ELR (cell line): ENCODE measurements at regions not wholly inside any gene's neighbourhood (a gene's known extent, or its start where the extent isn't known, plus 50 kb on each side); places are given as distances from the start of the nearest gene placed in this dataset.

ENCODE experiments used
- DNase-seq: peaks from one replicate; pipeline ENCODE4 v3.0.0-alpha.2; 2015; ENCODE audit warnings: low read depth

DNA sequence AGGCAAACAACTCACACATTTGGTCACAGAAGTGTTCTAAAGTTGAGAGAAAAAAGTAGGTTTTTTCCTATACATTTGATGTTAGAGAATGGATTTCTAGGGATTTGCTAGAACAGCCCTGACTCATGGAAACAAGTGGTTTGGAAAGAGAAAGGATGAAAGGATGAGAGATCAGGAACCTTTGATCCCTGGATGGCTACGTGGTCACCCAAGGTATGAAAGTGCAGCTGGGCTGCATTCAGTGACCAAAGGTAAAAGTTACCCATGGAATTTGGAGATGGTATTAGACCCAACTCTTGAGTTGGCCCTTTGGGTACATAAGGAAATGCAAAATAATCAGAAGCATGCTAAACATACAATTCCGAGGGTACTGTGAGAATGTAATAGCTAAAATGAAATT is 61.3 kb upstream of the SPIN1 start:
- DNase-seq, result no peak

DNA sequence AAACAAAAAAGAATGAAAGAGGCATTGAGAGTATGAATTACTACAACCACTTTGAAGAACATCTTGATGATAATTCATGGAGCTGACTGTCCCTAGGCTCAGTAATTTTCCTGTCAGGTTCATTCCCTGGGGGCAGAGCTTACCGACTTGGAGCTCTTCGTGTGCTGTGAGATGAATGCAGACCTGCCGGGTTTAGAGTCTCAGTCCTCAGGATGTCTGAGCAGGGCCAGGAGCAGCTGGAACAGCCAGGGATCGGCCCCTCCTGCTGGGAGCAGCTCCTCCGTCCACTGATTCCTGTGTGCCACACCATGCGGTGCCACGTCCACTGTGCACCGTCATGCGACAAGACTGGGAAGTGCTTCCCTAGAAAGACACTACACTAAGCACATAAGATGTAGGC is 62.2 kb upstream of the SPIN1 start:
- no peak for DNase-seq

DNA sequence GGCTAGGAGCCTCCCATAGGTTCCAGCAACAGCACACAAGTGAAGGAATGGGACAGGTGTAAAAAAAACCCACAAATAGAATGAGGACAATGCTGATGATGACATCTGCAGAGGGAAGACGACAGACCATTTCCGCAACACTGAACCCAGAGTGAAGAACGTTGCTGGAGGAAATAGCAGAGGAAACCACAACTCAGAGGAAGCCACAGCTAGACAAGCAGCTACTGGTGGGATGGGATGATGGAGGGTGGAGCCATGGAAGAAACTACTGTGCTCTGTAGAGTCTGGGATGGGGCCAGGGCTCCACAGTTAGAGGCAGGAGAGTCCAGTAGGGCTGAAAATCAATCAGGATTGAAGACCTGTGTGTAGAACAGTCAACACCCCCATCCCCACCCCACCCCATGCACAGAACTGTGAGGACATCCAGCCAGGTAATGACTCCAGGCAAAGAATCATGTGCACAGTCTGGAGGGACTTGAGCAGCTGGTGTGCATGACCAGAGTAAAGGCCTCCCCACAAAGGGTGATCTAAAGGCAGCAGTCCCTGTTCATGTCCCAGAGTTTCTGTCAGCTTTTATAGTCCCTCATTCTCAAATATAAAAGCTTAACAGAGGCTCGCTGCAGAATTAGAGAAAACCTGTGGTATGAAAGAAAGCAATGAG is 65.2 kb upstream of the SPIN1 start:
- peak; percentile 63 for DNase-seq

DNA sequence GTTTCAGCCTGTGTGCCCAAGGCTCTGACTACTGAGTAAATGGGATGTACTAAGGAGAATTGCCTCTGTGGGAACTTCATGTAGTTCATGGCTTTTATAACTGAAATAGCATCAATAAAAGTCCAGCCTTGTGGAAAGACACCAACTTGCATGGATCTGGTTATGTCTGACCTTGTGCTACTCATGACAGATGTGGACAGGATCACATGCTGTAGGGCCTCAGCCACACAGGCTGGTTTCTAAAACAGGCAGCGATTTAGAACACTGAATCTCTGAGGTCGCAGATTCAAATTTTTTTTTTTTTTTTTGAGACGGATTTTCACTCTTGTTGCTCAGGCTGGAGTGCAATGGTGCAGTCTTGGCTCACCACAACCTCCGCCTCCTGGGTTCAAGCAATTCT is 66.5 kb upstream of the SPIN1 start:
- no peak for DNase-seq

DNA sequence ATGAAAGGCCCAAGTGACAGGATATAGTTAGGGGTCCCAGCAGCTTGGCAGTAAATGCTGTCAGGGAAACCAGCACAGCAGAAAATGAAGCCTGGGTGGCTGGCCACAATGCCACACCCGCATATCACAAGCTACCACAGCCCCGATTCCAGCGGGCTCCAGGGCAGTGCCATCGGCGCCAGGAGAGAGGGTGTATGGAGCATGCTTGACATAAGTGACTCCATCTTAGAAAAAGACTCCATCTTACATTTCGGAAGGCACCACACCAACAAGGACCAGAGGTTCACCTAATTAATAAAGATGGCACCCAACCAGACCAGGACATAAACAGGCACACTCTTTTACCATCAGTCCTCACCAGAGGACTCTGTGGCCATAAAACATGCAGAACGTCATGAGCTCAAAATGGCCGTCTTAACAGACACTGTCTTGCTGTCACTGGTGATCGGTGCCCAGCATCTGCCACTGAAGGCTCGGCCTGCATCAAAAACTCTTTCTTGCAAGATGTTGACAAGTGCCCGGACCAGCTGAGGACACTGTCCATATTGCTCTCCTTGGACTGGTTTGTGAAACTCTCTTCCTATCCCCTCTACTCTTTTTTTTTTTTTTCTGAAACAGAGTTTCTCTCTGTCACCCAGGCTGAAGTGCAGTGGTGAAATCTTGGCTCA is 67.4 kb upstream of the SPIN1 start:
- DNase-seq, result no peak

- peak; percentile 59 for DNase-seq
Observed at GRCh38 chr9:88319936-88320747, 68.1 kb upstream of the SPIN1 start.

DNA sequence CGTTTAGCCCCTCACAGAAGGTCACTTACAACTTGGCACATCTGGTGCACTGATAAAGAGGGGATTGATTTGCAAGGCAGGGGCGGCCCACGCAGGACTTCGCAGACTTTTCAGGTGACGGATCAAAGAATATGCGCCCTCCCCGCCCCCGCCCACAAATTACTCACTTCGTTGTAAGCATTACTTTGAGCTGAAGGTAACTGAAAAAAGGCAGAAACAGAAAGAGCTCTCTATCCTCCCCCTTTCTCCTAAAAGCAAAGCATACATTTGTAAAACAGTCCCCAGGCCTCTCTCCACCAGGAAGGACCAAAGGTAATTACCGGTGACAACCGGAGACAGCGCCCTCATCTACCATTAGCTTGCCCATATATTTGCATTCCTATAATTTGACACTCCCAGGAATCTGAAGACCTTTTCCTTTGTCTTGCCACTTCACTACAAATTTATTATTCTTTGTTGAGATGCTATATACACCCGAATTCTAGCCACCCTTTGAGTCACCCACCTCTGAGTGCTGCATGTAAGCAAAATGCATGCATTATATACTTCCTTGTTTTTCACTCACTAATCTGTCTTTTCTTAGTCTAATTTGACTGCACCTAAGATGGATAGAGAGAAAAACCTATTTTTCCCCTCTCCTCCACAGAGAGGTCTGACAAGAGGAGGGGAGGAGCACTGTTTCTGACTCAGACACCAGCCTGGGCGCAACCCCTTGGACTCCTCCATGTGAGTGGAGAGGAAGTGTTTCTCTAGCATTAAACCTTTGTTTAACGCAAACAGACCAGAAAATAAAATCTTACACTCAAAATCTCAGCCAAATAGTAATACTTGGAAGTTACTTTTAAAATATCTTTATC is 74.7 kb upstream of the SPIN1 start:
- no peak for DNase-seq

- DNase-seq, result no peak
Observed at GRCh38 chr9:88312517-88313103, 75.6 kb upstream of the SPIN1 start.

- no peak for DNase-seq
Observed at GRCh38 chr9:88312045-88312444, 76.2 kb upstream of the SPIN1 start.

GRCh38 chr9:88310310-88310980 is 77.8 kb upstream of the SPIN1 start:
- peak; percentile 19 for DNase-seq

- no peak for DNase-seq
Observed at GRCh38 chr9:88308831-88309560, 79.2 kb upstream of the SPIN1 start.

DNA sequence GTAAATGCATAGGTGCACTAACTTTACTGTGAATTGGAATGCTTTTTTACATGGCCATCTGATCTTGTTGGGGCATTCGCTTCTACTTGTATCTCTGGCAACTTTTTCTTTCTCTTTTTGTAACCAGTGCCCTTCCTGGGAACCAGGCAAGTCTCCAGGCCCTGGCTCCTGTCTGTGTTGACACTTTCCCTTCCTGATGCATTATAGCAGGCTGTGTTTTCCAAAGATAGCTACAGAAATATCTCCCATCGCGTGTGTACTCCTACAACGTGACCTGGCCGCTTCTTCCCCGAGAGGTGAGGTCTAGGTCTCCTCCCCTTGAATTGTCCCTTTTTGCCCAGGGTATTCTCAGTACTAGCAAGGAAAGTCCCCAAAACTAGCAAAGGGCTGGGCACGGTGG is 81.1 kb upstream of the SPIN1 start:
- no peak for DNase-seq

- DNase-seq, result peak; percentile 74
Observed at GRCh38 chr9:88303721-88304451, 84.4 kb upstream of the SPIN1 start.

DNA sequence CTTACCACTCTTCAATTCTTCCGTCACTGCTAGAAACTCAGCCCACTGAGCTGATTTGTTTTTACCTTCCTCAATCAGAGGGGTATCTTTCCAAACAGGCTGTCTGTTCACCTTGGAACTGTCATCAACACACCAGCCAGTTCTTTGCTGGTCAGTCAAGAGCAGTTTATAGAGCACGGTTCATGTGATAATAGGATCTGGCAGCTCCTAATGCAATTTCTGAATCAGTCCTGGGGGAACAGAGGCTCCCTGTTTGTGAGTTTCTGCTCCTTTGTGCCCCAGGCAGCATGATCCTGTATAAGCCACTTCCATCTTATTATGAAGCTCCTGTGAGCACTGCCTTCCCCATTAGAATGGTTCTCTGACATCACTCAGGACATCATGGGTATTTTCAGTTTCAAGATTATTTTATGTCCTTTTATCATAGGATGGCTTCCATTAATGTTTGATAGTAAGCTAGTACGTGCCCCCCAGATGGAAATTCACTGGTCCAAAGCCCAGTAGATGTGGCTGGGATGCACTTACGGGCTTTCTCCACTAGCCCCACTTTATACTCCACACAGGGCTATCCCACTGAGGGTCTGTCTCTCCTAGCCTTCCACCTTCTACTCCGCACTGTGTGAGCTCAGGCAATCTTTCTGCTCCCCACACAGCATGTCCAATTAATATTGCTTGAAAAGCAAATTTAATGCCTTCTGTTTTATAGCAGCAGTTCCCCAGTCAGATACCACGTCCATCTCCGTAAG is 85.5 kb upstream of the SPIN1 start:
- DNase-seq, result no peak

DNA sequence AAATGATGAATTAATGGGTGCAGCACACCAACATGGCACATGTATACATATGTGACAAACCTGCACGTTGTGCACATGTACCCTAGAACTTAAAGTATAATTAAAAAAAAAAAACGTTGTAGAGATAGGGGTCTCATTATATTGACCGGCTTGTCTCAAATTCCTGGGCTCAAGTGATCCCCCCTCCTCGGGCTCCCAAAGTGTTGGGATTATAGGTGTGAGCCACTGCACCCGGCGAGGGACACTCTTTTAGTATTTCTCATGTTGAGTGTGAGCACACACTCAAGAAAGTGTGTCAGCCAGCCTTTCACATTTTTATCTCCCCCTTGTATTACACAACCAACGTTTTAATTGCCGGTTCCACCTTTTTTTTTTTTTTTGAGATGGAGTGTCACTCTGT is 87.7 kb upstream of the SPIN1 start:
- DNase-seq, result no peak

DNA sequence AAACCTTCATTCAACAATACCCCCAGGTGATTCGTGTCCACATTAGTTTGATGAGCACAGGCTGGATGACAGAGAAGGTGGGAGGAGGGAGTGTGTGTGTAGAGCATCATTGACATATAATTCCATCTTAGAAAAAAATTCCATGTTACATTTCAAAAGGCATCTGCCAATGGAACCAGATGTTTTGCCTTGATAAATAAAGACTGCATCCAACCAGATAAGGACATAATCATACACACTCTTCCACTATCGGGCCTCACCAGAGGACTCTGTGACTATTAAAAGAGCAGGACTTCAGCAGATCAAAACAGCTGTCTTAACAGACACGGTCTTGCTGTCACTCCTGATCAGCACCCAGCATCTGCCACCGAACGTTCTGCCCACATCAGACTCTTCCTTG is 96.4 kb upstream of the SPIN1 start:
- no peak for DNase-seq

DNA sequence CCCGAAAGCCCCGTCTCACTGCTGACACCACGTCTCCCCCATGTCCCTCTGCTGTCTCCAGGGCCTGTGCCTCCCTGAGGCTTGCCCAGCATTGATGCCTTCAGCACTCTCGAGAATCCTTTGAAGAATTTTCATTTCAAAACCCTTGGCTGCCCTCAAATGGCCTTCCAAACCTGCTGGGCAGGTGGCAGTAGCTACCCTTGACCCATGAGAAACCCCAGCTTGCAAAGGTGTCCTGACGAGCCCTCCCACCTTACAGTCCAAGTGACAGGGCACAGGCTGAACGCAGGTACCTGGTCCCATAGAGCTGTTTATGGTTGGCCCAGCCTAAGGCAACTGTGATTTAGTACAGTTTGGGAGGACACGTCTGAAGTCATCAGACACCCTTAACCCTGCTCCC is 97.2 kb upstream of the SPIN1 start:
- no peak for DNase-seq

GRCh38 chr9:88289532-88289931 is 98.7 kb upstream of the SPIN1 start:
- DNase-seq, result no peak

DNA sequence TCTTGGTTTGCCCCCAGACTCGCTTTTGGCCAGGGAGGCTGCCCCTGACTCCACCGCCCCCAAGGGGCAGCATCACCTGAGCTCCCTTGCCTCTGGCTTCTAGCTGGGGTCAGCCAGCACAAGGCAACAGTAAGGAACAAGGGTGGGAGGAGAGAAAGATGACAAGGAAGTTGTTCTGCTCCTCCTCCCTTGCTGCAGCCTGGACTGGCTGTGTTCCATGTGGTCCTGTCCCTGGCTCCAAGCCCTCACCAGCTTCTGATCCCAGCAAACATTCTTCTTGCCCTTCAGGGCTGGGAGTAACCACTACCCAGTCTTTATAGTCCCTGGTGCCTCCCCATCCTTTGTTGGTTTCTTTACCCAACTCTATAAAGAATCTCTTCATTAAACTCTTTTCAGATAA is 100.3 kb upstream of the SPIN1 start:
- no peak for DNase-seq
